ENCODE measurements at regions not wholly inside any gene's neighbourhood (a gene's known extent, or its start where the extent isn't known, plus 50 kb on each side); places are given as distances from the start of the nearest gene placed in this dataset.

DNA sequence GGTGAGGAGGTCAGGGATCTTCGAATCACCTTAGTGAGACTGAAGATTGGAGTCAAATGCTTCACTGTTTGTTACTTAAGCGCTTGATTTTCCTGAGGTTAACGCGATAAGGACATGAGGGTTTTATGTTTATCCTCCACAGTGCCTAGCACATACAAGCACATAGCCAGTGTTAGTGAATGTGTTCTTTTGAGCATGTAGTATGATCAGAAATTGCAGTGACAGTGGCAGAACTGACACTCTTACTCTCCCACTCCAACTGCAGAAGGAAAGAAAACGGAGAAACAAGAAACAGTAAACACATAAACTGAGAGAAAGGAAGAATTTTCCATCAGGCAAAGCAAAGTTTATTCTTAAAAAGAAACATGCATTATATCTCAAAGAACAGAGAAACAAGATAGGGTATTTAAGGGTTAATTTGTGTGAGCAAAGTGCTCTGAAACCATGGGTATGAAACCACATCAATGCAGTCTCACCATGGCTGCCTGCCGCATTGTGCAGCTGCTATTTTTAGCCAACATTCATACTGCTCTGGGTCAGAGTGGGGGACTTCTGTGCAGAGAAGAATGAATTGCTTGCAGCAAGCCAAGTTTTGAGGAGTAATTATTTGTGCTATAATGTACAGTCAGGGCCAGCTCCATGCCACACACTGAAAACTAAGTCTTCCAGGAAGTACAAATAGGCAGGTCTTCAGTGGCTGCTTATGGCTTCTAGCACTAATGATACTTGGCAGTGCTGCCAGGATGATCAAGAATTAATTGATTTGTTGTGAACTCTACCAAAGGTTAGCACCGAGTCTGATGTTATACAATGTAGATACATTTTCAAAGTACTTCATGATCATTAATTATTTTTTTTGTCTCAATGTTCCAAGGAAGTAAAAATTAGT is 152.0 kb downstream of the MACC1 start:
- TF ChIP-seq CTCF (IDR thresholded peaks at IDR 0.05), result no peak
- TF ChIP-seq POLR2A (IDR thresholded peaks at IDR 0.05), result no peak
